H54 (cell line): ENCODE measurements at regions not wholly inside any gene's neighbourhood (a gene's known extent, or its start where the extent isn't known, plus 50 kb on each side); places are given as distances from the start of the nearest gene placed in this dataset.

Source experiments
- DNase-seq: peaks from one replicate; pipeline ENCODE4 v3.0.0; 2011; ENCODE audit warnings: low spot score, mixed read lengths; ENCODE audit not compliant: insufficient read length
- FAIRE-seq: peaks from 3 replicates; lab custom pipeline; 2011; peaks lifted over from hg19 to GRCh38; lab: Jason Lieb, UNC
- POLR2A ChIP-seq: IDR thresholded peaks from 2 replicates; pipeline ENCODE4 v1.6.1; 2011; ENCODE audit warnings: low read depth, mild to moderate bottlenecking, low read length

- no peak for FAIRE-seq
- no peak for TF ChIP-seq POLR2A
- no peak for DNase-seq
Observed at GRCh38 chr14:51333901-51334521, 94.0 kb downstream of the TMX1 start.

DNA sequence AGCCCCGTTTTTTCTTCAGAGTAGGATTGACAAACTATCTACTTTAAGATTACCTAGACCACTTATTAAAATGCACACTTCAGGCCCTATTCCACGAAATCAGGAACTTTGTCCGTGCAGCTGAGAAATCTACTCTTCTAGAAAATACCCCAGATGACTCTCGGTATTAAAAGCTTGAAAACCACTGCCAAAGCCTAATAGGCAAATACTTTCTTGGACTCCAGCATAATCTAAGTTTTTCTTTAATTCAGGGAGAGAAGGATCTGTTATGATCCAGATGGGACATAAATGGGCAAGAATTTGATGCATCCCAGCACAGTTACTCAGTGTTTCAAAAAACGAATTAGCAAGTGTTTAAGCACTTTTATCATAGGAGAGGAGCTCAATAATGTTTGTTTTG is 94.5 kb downstream of the TMX1 start:
- FAIRE-seq (no peak), DNase-seq (no peak)
- no peak for TF ChIP-seq POLR2A

- DNase-seq: no peak
- no peak for FAIRE-seq
- TF ChIP-seq POLR2A: no peak
Observed at GRCh38 chr14:51335531-51335930, 95.5 kb downstream of the TMX1 start.

DNA sequence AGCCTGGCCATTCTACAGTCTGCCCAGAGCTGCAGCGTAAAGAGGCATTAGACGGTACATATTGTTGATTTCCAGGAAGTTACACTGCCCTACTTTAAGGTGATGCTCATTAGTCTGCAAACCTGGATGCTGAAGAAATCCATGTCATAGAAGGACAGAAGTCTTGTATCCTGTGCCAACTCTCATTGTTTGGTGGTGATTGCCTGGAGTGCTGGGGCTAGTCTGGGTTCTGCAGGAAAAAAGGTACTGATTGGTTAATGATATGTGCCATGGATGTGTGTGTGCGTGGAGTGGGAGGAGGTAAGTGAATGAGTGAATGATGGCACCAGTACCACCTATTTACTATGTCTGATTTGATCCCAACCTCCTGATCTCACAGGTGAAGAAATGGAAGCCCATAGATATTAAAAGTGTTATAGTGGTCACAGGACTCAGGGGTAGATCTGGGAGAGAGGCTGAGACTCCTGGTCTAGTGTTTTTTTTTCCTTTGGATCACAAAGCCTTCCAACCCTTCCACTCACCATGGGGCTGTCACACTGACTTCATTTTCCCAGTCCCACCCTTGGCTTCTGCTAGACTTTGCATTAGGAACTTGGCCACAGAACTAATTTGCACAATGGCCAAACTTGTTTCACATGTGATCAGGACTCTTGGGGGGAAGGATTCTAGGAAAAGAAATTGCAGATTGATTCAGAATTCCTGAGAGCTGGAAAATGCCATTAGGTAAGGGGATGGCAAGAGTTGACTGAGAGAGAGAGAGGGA is 96.1 kb downstream of the TMX1 start:
- DNase-seq (no peak), FAIRE-seq (no peak)
- no peak for TF ChIP-seq POLR2A

DNA sequence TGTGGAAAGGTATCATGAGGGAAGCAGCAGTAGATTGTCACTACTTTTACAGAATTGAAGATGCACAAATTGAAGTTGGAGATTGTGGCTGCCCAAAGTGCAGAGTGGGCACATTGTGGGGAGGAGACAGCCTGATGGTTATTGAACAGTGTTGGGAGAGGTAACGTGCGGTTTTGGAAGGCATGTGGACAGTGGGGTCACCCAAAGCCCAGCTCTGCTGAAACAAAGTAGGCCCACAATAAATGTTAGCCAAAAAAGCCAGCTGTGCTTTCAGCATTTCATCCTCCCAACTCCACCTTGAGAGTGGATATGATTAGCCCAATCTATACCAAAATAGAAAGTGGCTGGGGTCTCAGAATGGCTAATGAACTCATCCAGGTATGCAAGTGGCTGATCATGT is 96.7 kb downstream of the TMX1 start:
- TF ChIP-seq POLR2A: no peak
- FAIRE-seq (no peak), DNase-seq (no peak)

GRCh38 chr14:51337520-51337919 is 97.5 kb downstream of the TMX1 start:
- no peak for FAIRE-seq
- no peak for DNase-seq
- TF ChIP-seq POLR2A: no peak

DNA sequence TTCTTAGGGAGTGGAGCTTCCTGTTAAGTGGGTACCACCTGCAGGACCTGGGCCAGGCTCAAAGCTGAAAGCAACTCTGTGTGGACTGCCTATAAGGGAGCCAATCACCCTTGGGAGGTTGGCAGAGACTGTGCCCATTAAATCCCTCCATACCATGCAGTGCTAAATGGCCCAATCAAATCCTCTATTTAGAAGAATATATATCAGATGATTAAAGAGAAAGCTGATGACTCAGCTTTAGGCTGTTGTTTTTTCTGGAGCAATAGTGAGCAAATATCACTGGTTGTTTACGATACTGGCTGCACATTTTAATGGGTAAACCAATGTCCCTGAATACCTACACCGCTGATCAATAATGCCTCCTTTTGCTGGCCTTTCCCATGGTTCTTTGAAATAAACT is 101.3 kb downstream of the TMX1 start:
- DNase-seq (no peak), FAIRE-seq (no peak)
- TF ChIP-seq POLR2A: no peak

DNA sequence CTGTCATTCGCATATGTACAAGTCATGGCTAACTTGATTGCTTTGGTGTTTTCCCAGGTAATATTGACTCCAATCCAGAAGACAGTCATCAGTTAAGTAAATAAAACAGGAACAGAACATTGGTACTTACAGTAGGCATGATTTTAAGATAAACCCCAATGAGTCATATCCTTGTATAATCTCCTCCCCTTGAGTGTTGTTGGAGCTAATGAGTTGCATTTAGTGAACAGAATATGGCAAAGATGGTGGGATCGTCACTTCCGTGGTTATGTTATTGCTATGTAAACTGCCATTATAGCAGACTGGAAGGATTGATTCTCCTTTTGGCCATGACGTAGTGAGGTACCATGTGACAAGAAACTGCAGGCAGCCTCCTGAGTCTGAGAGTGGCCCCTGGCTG is 102.2 kb downstream of the TMX1 start:
- no peak for TF ChIP-seq POLR2A
- DNase-seq: peak; percentile 21
- peak; percentile 90 for FAIRE-seq

- DNase-seq (no peak), FAIRE-seq (no peak)
- TF ChIP-seq POLR2A: no peak
Observed at GRCh38 chr14:51351997-51352396, 112.0 kb downstream of the TMX1 start.

GRCh38 chr14:51353901-51354300 is 113.9 kb downstream of the TMX1 start:
- DNase-seq (no peak), FAIRE-seq (no peak)
- no peak for TF ChIP-seq POLR2A

- DNase-seq: no peak
- no peak for TF ChIP-seq POLR2A
- no peak for FAIRE-seq
Observed at GRCh38 chr14:51354846-51355245, 114.8 kb downstream of the TMX1 start.

GRCh38 chr14:51356381-51356780 is 116.3 kb downstream of the TMX1 start:
- DNase-seq: no peak
- no peak for FAIRE-seq
- TF ChIP-seq POLR2A: no peak

- no peak for TF ChIP-seq POLR2A
- FAIRE-seq: no peak
- no peak for DNase-seq
Observed at GRCh38 chr14:51357250-51357649, 117.2 kb downstream of the TMX1 start.

- no peak for DNase-seq
- TF ChIP-seq POLR2A: no peak
- FAIRE-seq: no peak
Observed at GRCh38 chr14:51360592-51360991, 120.5 kb downstream of the TMX1 start.
